ENCODE measurements at regions not wholly inside any gene's neighbourhood (a gene's known extent, or its start where the extent isn't known, plus 50 kb on each side); places are given as distances from the start of the nearest gene placed in this dataset.

DNA sequence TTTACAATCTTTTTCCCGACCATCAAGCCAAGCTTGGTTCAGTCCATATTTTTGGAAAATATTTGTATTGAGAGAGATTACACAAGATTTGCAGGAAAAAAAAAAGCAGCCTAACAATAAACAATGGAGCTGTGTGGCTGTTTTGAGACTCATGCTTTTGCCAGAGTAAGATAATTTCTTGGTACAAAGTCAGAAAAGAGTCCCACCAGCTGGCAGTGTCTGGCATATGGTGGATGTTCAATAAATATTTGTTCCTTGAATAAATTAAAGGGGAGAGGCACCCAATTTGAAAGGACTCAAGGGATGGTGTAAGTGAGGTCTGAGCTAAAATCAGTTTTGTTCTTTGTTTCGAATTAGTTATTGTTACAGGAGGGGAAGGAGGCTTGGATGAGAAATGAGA lies 78.1 kb upstream of the RPH3A start:
- TF ChIP-seq, protein P1, sequence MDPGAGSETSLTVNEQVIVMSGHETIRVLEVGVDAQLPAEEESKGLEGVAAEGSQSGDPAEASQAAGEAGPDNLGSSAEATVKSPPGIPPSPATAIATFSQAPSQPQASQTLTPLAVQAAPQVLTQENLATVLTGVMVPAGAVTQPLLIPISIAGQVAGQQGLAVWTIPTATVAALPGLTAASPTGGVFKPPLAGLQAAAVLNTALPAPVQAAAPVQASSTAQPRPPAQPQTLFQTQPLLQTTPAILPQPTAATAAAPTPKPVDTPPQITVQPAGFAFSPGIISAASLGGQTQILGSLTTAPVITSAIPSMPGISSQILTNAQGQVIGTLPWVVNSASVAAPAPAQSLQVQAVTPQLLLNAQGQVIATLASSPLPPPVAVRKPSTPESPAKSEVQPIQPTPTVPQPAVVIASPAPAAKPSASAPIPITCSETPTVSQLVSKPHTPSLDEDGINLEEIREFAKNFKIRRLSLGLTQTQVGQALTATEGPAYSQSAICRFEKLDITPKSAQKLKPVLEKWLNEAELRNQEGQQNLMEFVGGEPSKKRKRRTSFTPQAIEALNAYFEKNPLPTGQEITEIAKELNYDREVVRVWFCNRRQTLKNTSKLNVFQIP (CRISPR knock-in tag; IDR thresholded peaks at IDR 0.05; ENCODE audit: borderline replicate concordance, low read depth): no peak
- TF ChIP-seq, protein P2, sequence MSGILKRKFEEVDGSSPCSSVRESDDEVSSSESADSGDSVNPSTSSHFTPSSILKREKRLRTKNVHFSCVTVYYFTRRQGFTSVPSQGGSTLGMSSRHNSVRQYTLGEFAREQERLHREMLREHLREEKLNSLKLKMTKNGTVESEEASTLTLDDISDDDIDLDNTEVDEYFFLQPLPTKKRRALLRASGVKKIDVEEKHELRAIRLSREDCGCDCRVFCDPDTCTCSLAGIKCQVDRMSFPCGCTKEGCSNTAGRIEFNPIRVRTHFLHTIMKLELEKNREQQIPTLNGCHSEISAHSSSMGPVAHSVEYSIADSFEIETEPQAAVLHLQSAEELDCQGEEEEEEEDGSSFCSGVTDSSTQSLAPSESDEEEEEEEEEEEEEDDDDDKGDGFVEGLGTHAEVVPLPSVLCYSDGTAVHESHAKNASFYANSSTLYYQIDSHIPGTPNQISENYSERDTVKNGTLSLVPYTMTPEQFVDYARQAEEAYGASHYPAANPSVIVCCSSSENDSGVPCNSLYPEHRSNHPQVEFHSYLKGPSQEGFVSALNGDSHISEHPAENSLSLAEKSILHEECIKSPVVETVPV (CRISPR knock-in tag; IDR thresholded peaks at IDR 0.05): no peak
- TF ChIP-seq, protein P3, sequence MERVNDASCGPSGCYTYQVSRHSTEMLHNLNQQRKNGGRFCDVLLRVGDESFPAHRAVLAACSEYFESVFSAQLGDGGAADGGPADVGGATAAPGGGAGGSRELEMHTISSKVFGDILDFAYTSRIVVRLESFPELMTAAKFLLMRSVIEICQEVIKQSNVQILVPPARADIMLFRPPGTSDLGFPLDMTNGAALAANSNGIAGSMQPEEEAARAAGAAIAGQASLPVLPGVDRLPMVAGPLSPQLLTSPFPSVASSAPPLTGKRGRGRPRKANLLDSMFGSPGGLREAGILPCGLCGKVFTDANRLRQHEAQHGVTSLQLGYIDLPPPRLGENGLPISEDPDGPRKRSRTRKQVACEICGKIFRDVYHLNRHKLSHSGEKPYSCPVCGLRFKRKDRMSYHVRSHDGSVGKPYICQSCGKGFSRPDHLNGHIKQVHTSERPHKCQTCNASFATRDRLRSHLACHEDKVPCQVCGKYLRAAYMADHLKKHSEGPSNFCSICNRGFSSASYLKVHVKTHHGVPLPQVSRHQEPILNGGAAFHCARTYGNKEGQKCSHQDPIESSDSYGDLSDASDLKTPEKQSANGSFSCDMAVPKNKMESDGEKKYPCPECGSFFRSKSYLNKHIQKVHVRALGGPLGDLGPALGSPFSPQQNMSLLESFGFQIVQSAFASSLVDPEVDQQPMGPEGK (CRISPR knock-in tag; IDR thresholded peaks at IDR 0.05; ENCODE audit: borderline replicate concordance): no peak
- TF ChIP-seq TOX (CRISPR knock-in tag; IDR thresholded peaks at IDR 0.05; ENCODE audit: borderline replicate concordance) (no peak), ZNF565 (CRISPR knock-in tag; conservative IDR thresholded peaks at IDR 0.05; ENCODE audit: low read depth) (no peak), ZFP30 (CRISPR knock-in tag; IDR thresholded peaks at IDR 0.05) (no peak), ZFP3 (CRISPR knock-in tag; IDR thresholded peaks at IDR 0.05) (no peak), ZC3H10 (CRISPR knock-in tag; IDR thresholded peaks at IDR 0.05) (no peak), ZNF8 (CRISPR knock-in tag; IDR thresholded peaks at IDR 0.05) (no peak), ZNF70 (CRISPR knock-in tag; IDR thresholded peaks at IDR 0.05) (no peak), OSR1 (CRISPR knock-in tag; IDR thresholded peaks at IDR 0.05) (no peak), TCF4 (CRISPR knock-in tag; IDR thresholded peaks at IDR 0.05; ENCODE audit: borderline replicate concordance) (no peak), ARNTL (CRISPR knock-in tag; IDR thresholded peaks at IDR 0.05; ENCODE audit: borderline replicate concordance, low read depth) (no peak), ESRRG (CRISPR knock-in tag; IDR thresholded peaks at IDR 0.05) (no peak), ISL1 (CRISPR knock-in tag; IDR thresholded peaks at IDR 0.05) (no peak), SNAI2 (CRISPR knock-in tag; IDR thresholded peaks at IDR 0.05) (no peak), GLIS3 (CRISPR knock-in tag; IDR thresholded peaks at IDR 0.05) (no peak), BACH2 (CRISPR knock-in tag; IDR thresholded peaks at IDR 0.05; ENCODE audit: borderline replicate concordance) (no peak)
- TF ChIP-seq, protein P4, sequence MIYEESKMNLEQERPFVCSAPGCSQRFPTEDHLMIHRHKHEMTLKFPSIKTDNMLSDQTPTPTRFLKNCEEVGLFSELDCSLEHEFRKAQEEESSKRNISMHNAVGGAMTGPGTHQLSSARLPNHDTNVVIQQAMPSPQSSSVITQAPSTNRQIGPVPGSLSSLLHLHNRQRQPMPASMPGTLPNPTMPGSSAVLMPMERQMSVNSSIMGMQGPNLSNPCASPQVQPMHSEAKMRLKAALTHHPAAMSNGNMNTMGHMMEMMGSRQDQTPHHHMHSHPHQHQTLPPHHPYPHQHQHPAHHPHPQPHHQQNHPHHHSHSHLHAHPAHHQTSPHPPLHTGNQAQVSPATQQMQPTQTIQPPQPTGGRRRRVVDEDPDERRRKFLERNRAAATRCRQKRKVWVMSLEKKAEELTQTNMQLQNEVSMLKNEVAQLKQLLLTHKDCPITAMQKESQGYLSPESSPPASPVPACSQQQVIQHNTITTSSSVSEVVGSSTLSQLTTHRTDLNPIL (CRISPR knock-in tag; IDR thresholded peaks at IDR 0.05; ENCODE audit: low read depth): no peak
- TF ChIP-seq, protein P5, sequence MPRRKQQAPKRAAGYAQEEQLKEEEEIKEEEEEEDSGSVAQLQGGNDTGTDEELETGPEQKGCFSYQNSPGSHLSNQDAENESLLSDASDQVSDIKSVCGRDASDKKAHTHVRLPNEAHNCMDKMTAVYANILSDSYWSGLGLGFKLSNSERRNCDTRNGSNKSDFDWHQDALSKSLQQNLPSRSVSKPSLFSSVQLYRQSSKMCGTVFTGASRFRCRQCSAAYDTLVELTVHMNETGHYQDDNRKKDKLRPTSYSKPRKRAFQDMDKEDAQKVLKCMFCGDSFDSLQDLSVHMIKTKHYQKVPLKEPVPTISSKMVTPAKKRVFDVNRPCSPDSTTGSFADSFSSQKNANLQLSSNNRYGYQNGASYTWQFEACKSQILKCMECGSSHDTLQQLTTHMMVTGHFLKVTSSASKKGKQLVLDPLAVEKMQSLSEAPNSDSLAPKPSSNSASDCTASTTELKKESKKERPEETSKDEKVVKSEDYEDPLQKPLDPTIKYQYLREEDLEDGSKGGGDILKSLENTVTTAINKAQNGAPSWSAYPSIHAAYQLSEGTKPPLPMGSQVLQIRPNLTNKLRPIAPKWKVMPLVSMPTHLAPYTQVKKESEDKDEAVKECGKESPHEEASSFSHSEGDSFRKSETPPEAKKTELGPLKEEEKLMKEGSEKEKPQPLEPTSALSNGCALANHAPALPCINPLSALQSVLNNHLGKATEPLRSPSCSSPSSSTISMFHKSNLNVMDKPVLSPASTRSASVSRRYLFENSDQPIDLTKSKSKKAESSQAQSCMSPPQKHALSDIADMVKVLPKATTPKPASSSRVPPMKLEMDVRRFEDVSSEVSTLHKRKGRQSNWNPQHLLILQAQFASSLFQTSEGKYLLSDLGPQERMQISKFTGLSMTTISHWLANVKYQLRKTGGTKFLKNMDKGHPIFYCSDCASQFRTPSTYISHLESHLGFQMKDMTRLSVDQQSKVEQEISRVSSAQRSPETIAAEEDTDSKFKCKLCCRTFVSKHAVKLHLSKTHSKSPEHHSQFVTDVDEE (CRISPR knock-in tag; IDR thresholded peaks at IDR 0.05): no peak

DNA sequence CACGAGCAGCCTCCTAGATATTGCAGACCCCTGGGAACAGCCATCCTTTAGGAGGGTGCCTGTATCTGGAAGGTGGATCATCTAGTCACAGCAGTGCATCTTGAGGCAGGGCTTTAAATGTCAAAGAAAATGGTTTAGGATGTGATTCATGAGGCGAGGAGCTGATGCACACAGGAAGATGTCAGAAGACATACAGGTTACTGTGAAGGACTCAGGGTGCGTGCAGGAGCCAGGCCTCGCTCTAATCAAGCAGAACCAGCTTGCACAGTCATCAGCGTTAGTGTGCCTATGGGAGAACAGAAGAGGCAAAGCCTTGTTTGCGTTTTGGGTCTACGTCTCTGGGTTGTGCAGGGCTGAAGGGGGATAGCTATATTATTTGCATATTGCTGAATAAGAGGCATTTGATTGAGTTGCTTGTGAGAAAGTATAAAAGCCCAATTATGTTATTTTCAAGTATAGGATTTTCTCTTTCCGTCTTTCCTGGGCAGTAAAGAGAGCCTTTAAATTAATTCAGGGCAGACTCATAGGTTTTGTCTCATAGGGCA lies 77.3 kb upstream of the RPH3A start:
- ATAC-seq: no peak
- TF ChIP-seq, protein P2 (CRISPR knock-in tag; IDR thresholded peaks at IDR 0.05): no peak
- no peak for TF ChIP-seq ESRRG (CRISPR knock-in tag; IDR thresholded peaks at IDR 0.05)
- TF ChIP-seq, protein P5 (CRISPR knock-in tag; IDR thresholded peaks at IDR 0.05): no peak
- TF ChIP-seq, protein P1 (CRISPR knock-in tag; IDR thresholded peaks at IDR 0.05; ENCODE audit: borderline replicate concordance, low read depth): no peak
- no peak for TF ChIP-seq CSDC2 (CRISPR knock-in tag; IDR thresholded peaks at IDR 0.05)
- TF ChIP-seq, protein P3 (CRISPR knock-in tag; IDR thresholded peaks at IDR 0.05; ENCODE audit: borderline replicate concordance): no peak
- TF ChIP-seq TCF4 (CRISPR knock-in tag; IDR thresholded peaks at IDR 0.05; ENCODE audit: borderline replicate concordance): no peak
- TF ChIP-seq PPARA (CRISPR knock-in tag; IDR thresholded peaks at IDR 0.05; ENCODE audit: borderline replicate concordance): no peak

More for the DNA sequence above, 78.1 kb upstream of the RPH3A start:
- ATAC-seq: no peak

All from SK-N-SH treated with all-trans-retinoic acid at 6 μM for 48 hours (cell line).